HPDE6-E6E7 (cell line): ENCODE measurements at regions not wholly inside any gene's neighbourhood (a gene's known extent, or its start where the extent isn't known, plus 50 kb on each side); places are given as distances from the start of the nearest gene placed in this dataset.

Experiments
- DNase-seq: peaks from one replicate; pipeline ENCODE4 v3.0.0; 2011; ENCODE audit warnings: missing footprints; ENCODE audit errors: extremely low spot score

GRCh38 chrX:42624524-42624923 lies 153.4 kb downstream of the PPP1R2C start:
- DNase-seq: no peak

GRCh38 chrX:42619068-42619467 lies 158.9 kb downstream of the PPP1R2C start:
- no peak for DNase-seq

DNA sequence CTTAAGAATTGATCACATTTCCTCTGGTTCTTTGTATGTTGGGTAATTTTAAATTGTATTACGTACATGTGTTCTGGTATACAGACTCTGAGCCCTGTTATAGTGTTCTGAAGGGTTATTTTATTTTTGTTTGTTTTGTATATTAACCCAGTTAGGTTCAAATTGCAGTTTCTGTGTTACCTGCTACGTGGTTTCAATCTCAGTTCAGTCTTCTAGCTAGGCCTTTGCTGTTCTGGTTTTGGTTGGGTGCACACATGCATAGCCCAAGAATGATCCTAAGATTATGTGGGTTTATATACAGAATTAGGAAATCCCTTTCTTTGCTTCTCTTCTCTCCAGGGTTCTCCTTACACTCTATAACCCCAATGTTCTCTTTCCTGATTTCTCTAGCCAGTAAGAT lies 161.0 kb downstream of the PPP1R2C start:
- no peak for DNase-seq

DNA sequence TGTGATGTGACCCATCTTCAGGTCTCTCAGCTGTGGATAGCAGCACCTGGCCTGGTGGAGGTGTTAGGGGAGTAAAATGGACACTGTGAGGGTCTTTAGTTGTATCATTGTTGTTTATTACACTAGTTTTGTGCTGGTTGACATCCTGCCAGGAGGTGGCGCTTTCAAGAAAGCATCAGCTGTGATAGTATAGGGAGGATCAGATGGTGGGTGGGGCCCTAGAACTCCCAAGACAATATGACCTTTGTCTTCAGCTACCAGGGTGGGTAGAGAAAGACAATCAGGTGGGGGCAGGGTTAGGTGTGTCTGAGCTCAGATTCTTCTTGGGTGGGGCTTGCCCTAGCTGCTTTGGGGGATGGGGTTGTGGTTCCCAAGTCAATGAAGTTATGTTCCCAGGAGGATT lies 162.8 kb downstream of the PPP1R2C start:
- no peak for DNase-seq

- no peak for DNase-seq
Observed at GRCh38 chrX:42606591-42606990, 171.4 kb downstream of the PPP1R2C start.

DNA sequence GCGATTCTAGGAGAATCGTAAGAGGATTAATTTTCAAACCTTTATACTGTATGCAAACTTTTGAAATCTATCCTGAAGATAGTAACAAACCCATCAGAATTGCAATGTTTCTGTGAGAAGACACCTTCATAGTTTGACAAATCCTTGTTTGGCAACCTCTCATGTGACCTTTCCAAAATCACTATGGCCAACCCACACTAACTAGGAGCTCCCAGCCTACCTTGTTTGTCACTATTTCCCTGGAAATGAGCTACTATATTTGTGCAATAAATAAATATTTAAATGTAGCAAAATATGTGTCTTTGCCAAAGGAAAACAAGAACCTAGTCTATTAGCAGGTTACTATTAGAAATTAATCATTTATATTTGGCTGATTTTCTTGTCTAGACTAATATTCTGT lies 173.7 kb downstream of the PPP1R2C start:
- DNase-seq: no peak

- DNase-seq: no peak
Observed at GRCh38 chrX:42603016-42603415, 174.9 kb downstream of the PPP1R2C start.

- no peak for DNase-seq
Observed at GRCh38 chrX:42602566-42602965, 175.4 kb downstream of the PPP1R2C start.

GRCh38 chrX:42602136-42602535 lies 175.8 kb downstream of the PPP1R2C start:
- DNase-seq: no peak

GRCh38 chrX:42597481-42597880 lies 180.5 kb downstream of the PPP1R2C start:
- DNase-seq: no peak

DNA sequence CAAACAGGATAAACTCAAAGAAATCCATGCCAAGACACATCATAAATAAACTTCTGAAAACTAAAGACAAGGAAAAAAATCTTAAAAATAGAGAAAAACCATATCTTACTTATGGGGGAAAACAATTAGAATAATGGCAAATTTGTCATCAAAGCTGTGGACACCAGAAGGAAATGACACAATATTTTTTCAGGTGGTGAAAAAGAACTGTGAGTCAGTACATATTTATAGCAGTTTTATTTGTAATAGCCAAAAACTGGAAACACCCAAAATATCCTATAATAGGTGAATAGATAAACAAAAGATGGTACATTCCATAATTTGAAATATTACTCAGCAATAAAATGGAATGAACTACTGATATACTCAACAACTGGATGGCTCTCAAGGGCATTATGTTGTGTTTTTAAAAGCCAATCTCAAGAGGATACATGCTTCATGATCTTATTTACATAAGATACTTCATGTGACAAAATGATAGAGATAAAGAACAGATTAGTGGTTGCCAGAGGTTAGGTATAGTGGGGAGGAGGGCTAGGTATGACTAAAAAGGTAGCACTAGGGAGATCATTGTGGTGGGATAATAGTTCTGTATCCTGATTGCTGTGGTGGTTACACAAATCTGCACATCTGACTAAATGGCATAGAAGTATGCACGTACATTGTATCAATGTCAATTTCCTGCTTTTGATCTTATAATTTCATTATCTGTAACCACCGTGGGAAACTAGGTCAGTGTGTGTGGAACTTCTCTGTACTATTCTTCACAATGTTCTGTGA lies 191.9 kb downstream of the PPP1R2C start:
- DNase-seq: no peak

DNA sequence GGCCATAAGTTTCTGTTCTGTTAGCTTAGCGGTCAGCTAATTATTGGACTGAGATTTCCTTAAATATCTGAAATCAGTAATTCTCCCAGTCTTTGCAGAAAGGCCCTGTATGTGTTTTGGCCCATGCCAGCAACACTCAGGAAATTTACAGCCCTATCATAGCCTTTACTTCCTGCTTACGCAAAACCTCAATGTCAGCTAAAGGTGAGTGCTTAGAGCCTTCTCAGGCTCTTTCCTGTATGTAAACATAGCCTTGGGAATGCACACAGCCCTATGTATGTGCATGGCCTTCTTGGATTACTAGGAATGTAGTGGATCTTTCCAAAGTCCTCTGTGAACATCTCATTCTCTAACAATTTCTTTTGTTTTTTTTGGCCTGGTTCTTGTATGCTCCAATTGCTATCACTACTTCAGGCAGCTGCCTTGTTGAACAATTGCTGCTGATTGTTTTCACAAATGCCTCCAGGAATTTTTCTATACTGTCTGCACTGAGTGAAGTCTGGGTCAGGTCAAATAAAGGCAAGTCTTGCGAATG lies 200.0 kb downstream of the PPP1R2C start:
- no peak for DNase-seq

DNA sequence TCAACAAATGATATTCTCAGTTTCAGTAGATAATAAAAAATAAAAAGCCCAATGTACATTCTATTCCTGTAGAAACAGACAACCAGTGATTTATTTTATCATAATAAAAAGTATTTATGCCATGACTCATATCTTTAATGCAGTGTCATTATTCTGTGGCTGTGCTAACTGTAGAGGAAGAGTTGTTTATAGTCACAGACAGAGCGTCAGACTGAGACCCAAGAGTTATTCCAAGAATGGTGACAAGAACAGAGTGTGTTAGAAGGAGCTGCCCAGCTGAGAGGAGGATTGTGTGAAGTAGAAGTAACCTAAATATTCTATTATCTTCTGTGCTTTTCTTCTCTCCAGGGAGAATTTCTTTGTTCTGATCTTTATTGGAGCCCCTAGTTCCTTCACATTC lies 210.7 kb downstream of the PPP1R2C start:
- DNase-seq: no peak

- no peak for DNase-seq
Observed at GRCh38 chrX:42565739-42566138, 212.2 kb downstream of the PPP1R2C start.

- DNase-seq: no peak
Observed at GRCh38 chrX:42546800-42547199, 231.2 kb downstream of the PPP1R2C start.

- no peak for DNase-seq
Observed at GRCh38 chrX:42544883-42545282, 233.1 kb downstream of the PPP1R2C start.

DNA sequence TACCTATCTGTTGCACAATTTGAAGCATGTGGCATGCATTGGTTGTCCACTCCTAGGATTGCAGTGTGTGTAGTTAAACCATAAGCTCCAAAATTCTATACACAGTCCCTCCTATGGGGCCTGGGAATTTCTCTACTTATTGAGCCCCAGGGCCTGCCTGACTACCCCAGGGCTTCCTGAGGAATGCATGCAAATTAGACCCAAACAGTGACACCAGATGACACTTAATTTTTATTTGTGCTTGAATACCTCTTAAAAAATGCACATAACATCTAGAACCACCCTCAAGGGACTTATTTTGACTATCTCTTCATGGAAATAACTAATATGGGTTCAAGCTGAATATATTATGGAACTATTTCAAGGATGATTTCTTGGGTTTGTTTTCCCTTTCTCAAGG lies 236.4 kb downstream of the PPP1R2C start:
- no peak for DNase-seq

- no peak for DNase-seq
Observed at GRCh38 chrX:42540146-42540545, 237.8 kb downstream of the PPP1R2C start.

DNA sequence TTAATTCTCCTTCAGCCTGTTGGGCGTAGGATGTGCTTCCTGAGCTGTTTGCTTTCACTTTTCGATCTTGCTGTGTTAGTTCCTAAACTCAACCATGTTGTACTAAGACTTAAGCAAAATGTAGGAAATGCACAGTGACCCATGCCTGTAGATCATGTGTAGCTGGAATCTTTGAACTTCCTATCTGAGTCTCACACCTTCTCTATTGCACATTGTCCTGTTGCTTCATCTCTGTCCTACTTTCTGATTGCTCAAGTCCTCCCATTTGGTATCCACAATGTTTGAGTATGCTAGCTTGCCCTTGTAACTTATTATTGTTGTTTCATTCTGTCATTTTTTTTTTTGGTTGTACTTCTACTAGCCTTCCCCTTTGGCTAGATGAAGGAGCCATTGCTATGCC lies 239.6 kb downstream of the PPP1R2C start:
- DNase-seq: no peak

- no peak for DNase-seq
Observed at GRCh38 chrX:42536286-42536685, 241.7 kb downstream of the PPP1R2C start.

- DNase-seq: no peak
Observed at GRCh38 chrX:42535233-42535632, 242.7 kb downstream of the PPP1R2C start.

DNA sequence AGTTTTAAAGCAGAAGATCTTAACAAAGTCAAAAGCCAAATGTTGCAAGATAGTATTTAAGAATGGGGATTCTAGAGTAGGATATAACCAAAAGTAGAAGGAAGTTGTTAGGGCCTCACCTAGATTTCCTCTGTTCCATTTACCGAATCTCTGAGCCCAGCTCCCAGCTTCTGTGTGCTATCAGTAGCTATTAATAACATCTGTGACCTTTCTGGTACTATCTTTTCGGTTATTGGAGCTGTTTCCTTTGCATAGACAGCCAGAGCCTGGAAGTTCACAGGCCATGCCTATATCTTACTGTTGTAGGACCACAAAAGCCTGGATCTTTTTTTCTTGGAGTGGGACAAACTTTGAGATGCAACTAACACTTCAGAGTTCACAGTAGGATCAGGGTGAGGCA lies 244.2 kb downstream of the PPP1R2C start:
- no peak for DNase-seq

DNA sequence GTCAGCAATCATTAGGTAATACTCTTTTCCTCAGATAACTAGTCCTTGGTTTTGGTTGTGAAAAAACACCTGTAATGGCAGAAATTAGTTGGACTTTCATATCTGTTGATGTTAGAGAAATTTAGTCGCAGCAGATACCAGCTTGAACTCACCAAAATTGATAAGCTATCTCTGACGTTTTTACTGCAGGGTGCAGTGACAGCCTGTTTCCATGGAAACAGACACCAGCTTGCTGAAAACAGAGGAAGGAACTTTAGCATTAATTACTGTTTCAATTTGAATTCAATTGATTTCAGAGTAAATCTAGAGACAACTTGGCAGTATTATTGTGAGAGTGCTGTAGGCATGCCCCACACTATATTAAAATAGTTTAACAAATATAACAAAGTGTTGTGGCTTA lies 246.5 kb downstream of the PPP1R2C start:
- no peak for DNase-seq

- peak; percentile 9 for DNase-seq
Observed at GRCh38 chrX:42530027-42530426, 247.9 kb downstream of the PPP1R2C start.
